MM.1S (cell line): ENCODE measurements at regions not wholly inside any gene's neighbourhood (a gene's known extent, or its start where the extent isn't known, plus 50 kb on each side); places are given as distances from the start of the nearest gene placed in this dataset.

Source experiments
- CTCF ChIP-seq: fragments of 300-600 bp; sonication (generic); IDR thresholded peaks from 2 replicates; pipeline ENCODE4 v1.5.1; 2016; ENCODE audit warnings: antibody characterized with exemption, low read length, mixed read lengths
- EZH2 ChIP-seq: fragments of 300-600 bp; sonication (generic); optimal IDR thresholded peaks from 2 replicates; pipeline ENCODE3; 2017; ENCODE audit warnings: low read depth, mild to moderate bottlenecking, antibody characterized with exemption, low read length, mixed read lengths
- EZH2phosphoT487 ChIP-seq: fragments of 300-600 bp; sonication (generic); IDR thresholded peaks from 2 replicates; pipeline ENCODE4 v1.6.1; 2018; ENCODE audit warnings: antibody characterized with exemption, low read length

GRCh38 chr11:70872299-70872698 is 380.1 kb downstream of the SHANK2 start:
- no peak for TF ChIP-seq CTCF
- TF ChIP-seq EZH2, result no peak
- no peak for TF ChIP-seq EZH2phosphoT487
